OCI-M1 (cell line): ENCODE measurements at regions not wholly inside any gene's neighbourhood (a gene's known extent, or its start where the extent isn't known, plus 50 kb on each side); places are given as distances from the start of the nearest gene placed in this dataset.
A peak's percentile ranks its signal among the peaks of the same experiment; 100 is the strongest.

Experiments used
- DNase-seq: peaks from one replicate; lab custom pipeline; 2025; lab: John Stamatoyannopoulos, UW

DNA sequence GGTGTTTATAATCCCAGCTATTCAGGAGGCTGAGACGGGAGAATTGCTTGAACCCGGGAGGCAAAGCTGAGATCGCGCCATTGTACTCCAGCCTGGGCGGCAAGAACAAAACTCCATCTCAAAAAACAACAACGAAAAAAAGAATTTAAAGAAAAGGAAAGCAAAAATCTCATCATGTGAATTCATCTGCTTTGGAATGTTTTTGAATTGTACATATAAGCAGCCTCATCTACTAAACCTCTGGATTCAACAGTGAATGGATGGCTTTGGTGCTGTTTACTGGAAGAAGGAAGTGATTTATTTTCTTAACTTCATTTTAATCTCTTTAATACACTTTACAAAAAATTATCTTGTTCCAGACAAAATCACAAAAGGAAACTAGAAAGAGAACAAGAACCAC lies 51.8 kb upstream of the PNRC1 start:
- DNase-seq, result no peak

- DNase-seq, result no peak
These were observed 52.8 kb upstream of the PNRC1 start for GRCh38 chr6:89027756-89028155.

- DNase-seq, result no peak
These were observed 54.4 kb upstream of the PNRC1 start for GRCh38 chr6:89026151-89026550.

DNA sequence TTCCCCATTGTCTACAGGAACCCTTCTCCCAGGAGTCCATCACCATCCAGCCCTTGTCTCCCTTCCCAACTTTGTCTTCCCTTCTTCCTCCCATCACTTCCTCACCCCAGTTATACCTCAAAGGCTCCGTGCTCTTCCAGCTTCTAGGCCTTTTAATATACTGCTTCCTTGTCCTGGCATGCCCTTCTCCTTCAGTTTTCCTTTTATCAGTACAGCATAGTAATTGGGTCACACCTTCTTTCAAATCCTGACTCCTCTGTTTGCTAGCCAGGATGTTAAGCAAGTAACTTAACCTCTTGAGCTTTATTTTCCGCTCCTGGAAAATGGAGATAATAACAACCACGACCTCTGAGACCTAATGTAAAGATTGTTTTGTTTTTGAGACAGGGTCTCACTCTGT lies 54.9 kb upstream of the PNRC1 start:
- DNase-seq, result no peak

- no peak for DNase-seq
These were observed 56.1 kb upstream of the PNRC1 start for GRCh38 chr6:89024456-89024855.

DNA sequence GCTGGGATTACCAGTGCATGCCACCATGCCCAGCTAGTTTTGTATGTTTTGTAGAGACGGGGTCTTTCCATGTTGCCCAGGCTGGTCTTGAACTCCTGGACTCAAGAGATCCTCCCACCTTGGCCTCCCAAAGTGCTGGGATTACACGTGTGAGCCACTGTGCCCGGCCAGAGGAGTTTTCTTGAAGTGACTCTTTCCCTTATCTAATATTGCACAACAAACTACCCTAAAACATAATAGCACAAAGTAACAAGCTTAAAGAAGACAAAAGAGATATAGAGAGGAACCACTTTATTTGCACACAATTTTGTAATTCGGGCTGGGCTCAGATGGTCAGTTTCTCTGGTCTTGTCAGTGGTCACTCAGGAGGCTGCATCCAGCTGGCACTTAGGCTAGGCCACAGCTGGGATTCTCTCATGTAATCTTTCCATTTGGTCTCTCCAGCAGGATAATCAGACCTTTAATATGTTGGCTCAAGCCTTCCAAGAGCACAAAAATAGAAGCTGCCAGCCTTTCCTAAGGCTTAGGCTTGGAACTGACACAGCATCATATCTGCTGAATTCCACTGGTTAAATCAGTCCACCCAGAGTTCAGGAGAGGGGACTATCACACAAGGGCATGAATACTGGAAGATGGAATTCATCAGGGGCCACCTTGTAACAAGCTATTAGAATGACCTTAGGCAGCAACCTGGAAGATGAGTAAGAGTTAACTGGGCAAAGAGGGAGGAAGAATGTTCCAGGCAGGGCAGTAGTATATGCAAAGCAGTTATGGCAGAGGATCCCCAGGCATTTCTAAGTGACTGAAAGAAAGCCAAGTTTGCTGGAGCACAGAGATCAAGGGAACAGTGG lies 56.7 kb upstream of the PNRC1 start:
- peak; percentile 31 for DNase-seq

- DNase-seq, result no peak
These were observed 57.8 kb upstream of the PNRC1 start for GRCh38 chr6:89022798-89023197.

- DNase-seq, result no peak
These were observed 58.2 kb upstream of the RNGTT start for GRCh38 chr6:89021629-89022028.

GRCh38 chr6:89015971-89016370 lies 52.6 kb upstream of the RNGTT start:
- DNase-seq, result no peak

DNA sequence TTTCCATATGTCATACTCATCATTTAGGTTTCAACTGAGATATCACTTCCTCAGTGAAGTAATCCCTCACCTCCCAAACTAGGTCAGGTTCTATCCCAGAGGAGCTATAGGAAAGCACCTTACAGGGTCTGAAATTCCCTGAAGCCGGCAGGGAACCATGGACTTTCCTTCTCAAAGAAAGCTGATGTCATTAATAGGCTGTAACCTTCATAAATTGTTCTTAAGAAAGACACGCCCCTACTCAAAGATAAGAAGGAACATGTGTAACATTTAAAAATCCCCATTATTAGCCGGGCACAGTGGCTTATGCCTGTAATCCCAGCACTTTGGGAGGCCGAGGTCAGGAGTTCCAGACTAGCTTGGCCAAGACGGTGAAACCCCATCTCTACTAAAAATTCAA lies 50.0 kb upstream of the RNGTT start:
- DNase-seq, result no peak
